Ascending aorta (tissue), 2 donors: ENCODE measurements at regions not wholly inside any gene's neighbourhood (a gene's known extent, or its start where the extent isn't known, plus 50 kb on each side); places are given as distances from the start of the nearest gene placed in this dataset.

Source experiments
- DNase-seq, 2 donors: peaks; one replicate each; pipeline ENCODE4 v3.0.0-alpha.2; 2019; ENCODE audit warnings: low spot score in 2 of 2
- H3K27ac ChIP-seq, 2 donors: fragments of 200-600 bp; sonication (generic); one replicate each; pipeline ENCODE4 v1.5.1; 2016 to 2017; ENCODE audit warnings: mild to moderate bottlenecking in 1 of 2
- H3K27me3 ChIP-seq: fragments of 200-600 bp; sonication (generic); one replicate; pipeline ENCODE4 v1.5.1; 2017
- H3K36me3 ChIP-seq, 2 donors: fragments of 200-600 bp; sonication (generic); one replicate each; pipeline ENCODE4 v1.5.1; 2016
- H3K4me1 ChIP-seq, 2 donors: fragments of 200-600 bp; sonication (generic); one replicate each; pipeline ENCODE4 v1.5.1; 2016 to 2017; ENCODE audit warnings: mild to moderate bottlenecking in 1 of 2
- H3K4me3 ChIP-seq, 2 donors: fragments of 200-600 bp; sonication (generic); one replicate each; pipeline ENCODE4 v1.5.1; 2016 to 2017; ENCODE audit warnings: mild to moderate bottlenecking in 1 of 2
- H3K9me3 ChIP-seq, 2 donors: fragments of 200-600 bp; sonication (generic); one replicate each; pipeline ENCODE4 v1.5.1; 2016
- CTCF ChIP-seq, 3 experiments: fragments of 200-600 bp in 2 of 3; fragments of 450-650 bp in 1 of 3; sonication (generic) in 2 of 3; IDR thresholded peaks; one replicate each; pipeline ENCODE4 v1.5.1; 2016 to 2019; ENCODE audit warnings: antibody characterized with exemption in 3 of 3, mild to moderate bottlenecking in 1 of 3, moderate library complexity in 1 of 3
- intact Hi-C: fragments of 100-400 bp; cut with DNase I; formaldehyde crosslinking; loops from one replicate; pipeline ENCODE4 v1.15.1; 2023

- intact Hi-C loops: no loop called here
- no peak overlapping the region for H3K4me3 ChIP-seq
- H3K27me3 ChIP-seq: no peaks in the 10 kb centered on the region
- no peaks in the 10 kb centered on the region for H3K4me1 ChIP-seq
- H3K36me3 ChIP-seq: no peaks in the 10 kb centered on the region
- H3K9me3 ChIP-seq: no peaks in the 10 kb centered on the region
- TF ChIP-seq CTCF (IDR thresholded peaks at IDR 0.05): no peak
- no peak overlapping the region for H3K27ac ChIP-seq
- no peak for DNase-seq
Observed at GRCh38 chr21:35827004-35827403, 233.3 kb downstream of the SETD4 start.

- DNase-seq: no peak
- TF ChIP-seq CTCF (IDR thresholded peaks at IDR 0.05): no peak
- Histone ChIP-seq H3K27me3 (no peaks in the 10 kb centered on the region), H3K36me3 (no peaks in the 10 kb centered on the region), H3K4me1 (no peaks in the 10 kb centered on the region), H3K4me3 (no peak overlapping the region), H3K27ac (no peak overlapping the region), H3K9me3 (no peaks in the 10 kb centered on the region)
- intact Hi-C loops: no loop called here
Observed at GRCh38 chr21:35825370-35826353, 234.7 kb downstream of the SETD4 start.

- TF ChIP-seq CTCF (IDR thresholded peaks at IDR 0.05): no peak
- no peaks in the 10 kb centered on the region for H3K27me3 ChIP-seq
- no peak for DNase-seq
- no peak overlapping the region for H3K27ac ChIP-seq
- H3K4me1 ChIP-seq: no peaks in the 10 kb centered on the region
- H3K36me3 ChIP-seq: no peaks in the 10 kb centered on the region
- H3K9me3 ChIP-seq: no peaks in the 10 kb centered on the region
- H3K4me3 ChIP-seq: no peak overlapping the region
- intact Hi-C loops: no loop called here
Observed at GRCh38 chr21:35824136-35824535, 236.2 kb downstream of the SETD4 start.

- no peaks in the 10 kb centered on the region for H3K36me3 ChIP-seq
- no peak for TF ChIP-seq CTCF (IDR thresholded peaks at IDR 0.05)
- H3K4me3 ChIP-seq: no peak overlapping the region
- no peaks in the 10 kb centered on the region for H3K27me3 ChIP-seq
- no peaks in the 10 kb centered on the region for H3K4me1 ChIP-seq
- no peak overlapping the region for H3K27ac ChIP-seq
- H3K9me3 ChIP-seq: no peaks in the 10 kb centered on the region
- intact Hi-C loops: no loop called here
- no peak for DNase-seq
Observed at GRCh38 chr21:35819134-35819533, 241.2 kb downstream of the SETD4 start.

- H3K27me3 ChIP-seq: no peaks in the 10 kb centered on the region
- no peaks in the 10 kb centered on the region for H3K36me3 ChIP-seq
- no peaks in the 10 kb centered on the region for H3K4me1 ChIP-seq
- DNase-seq: no peak
- TF ChIP-seq CTCF (IDR thresholded peaks at IDR 0.05): no peak
- no peak overlapping the region for H3K27ac ChIP-seq
- H3K9me3 ChIP-seq: no peaks in the 10 kb centered on the region
- intact Hi-C loops: no loop called here
- H3K4me3 ChIP-seq: no peak overlapping the region
Observed at GRCh38 chr21:35818597-35818996, 241.7 kb downstream of the SETD4 start.
